GM19468 (cell line): ENCODE measurements at regions not wholly inside any gene's neighbourhood (a gene's known extent, or its start where the extent isn't known, plus 50 kb on each side); places are given as distances from the start of the nearest gene placed in this dataset.

Experiments
- ATAC-seq: cut with Tn5 transposase; IDR thresholded peaks from one replicate; pipeline ENCODE4 v1.9.1; 2021; ENCODE audit warnings: mild to moderate bottlenecking, moderate library complexity, moderate number of reproducible peaks; ENCODE audit not compliant: unreplicated experiment; ENCODE audit errors: extremely low read depth

DNA sequence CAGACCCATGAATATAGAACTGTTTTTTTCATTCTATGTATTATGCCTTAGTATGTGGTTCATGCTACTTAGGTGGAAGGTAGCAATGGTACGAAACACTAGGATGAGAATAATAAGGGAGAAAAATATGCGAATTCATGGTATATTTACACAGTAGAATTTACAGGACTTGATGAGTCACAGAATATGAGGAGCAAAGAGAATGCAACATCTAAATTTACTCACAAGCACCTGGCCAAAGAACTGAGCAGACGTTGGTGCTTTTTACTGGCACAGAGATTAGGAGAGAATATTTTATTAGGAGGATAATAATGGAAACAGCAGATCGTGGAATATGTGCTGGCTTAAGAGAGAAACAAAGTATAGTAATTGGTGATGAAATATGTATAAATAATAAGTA lies 785.4 kb upstream of the ROBO1 start:
- no peak for ATAC-seq

DNA sequence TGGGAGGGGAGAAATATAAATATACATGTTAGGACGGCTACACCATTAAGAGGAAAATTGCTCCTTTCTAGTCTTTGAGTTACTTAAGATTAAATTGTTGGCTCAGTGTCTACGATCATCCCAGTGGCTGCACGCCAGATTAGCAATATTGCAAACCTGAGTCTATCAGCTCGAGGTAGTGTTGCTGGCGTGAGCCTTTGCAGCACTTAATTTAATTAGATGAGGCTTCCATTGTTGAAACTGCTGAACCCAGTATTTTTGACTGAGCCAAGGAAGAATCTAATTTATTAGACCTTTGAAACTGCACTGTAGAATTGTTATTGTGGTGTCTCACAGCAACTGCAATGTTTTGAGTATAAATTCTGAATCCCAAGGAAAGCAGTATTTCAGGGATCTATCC lies 782.4 kb upstream of the ROBO1 start:
- ATAC-seq: no peak

DNA sequence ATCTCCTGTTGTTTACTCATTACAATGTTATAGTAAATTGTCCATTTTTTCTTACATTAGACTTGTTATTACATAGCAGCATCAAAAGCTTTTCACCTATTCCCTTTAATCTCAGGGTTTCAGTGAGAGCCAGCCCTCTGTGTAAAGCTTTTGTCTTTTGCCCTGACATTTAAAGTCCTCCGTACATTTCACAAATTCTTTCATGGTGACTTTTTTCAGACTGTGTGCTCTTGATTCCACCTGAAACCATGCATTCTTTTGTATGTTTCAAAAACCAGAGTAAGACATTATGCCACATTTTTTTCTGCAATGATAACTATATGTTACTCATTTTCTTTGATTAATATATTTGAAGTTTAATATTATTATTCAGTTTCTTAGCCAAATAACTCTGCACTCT lies 781.4 kb upstream of the ROBO1 start:
- ATAC-seq: no peak

DNA sequence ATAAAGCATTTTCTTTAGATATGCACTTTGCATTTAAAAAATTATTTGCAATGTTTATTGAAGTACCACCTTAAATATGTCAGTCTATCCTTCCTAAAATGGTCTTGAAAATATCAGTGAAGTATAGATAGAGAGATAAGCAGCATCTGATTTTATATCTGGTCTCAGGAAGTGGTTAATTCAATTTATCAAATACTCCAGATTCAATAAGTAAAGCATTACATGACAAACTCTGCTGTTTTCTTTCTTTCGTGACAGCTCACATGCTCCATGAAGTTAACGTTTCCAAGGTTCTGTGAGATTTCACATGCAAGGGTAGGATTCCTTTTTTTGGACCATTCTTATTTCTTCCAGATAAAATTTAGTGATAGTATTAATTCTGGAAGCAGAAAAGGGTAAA lies 775.4 kb upstream of the ROBO1 start:
- ATAC-seq: no peak

DNA sequence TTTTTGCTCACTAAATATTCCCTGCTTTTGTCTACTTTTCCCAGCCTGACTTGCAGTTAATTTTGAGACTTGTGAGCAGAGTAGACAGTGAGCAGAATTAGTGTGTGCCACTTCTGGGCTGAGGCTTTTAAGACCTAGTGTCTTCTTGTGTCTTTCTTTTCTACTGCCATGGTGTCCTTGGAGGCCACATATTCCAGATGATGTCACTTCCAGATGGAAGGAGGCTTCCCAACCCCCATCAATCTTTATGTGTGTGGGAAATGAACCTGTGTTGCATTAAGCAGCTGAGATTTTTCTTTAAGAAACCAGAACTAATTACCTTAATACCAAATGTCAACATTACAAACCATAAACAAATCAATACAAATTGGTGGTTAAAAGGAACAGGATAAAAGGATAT lies 774.7 kb upstream of the ROBO1 start:
- ATAC-seq: no peak

DNA sequence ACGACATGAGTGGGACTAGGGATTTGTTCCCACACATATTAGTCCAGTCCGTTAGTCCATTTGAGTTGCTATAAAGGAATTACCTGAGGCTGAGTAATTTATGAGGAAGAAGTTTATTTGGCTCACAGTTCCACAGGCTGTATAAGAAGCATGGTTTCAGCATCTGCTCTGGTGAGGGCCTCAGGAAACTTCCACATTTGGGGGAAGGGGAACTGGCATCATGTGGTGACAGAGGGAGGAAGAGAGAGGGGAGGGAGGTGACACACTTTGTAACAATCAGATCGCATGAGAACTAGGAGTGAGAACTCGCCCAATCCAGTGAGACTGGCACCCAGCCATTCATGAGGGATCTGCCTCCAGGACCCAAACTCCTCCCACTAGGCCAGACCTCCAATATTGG lies 769.9 kb upstream of the ROBO1 start:
- no peak for ATAC-seq

DNA sequence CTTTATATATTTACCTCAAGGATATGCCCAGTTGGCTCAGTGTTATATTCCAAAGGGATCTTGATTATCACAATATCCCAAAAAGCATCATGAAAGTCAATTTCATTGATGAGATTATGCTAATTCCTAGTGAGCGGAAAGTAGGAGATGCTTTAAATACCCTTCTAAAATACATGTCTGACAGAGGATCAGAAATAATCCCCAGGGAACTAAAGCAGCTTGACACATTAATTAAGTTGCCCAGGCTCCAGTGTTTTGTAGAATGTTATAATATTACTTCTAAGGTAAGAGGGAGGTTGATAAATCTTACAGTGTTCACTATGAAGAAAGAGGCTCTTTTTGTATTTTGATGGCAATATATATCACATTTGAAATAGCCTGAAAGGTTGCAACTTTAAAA lies 767.5 kb upstream of the ROBO1 start:
- no peak for ATAC-seq

DNA sequence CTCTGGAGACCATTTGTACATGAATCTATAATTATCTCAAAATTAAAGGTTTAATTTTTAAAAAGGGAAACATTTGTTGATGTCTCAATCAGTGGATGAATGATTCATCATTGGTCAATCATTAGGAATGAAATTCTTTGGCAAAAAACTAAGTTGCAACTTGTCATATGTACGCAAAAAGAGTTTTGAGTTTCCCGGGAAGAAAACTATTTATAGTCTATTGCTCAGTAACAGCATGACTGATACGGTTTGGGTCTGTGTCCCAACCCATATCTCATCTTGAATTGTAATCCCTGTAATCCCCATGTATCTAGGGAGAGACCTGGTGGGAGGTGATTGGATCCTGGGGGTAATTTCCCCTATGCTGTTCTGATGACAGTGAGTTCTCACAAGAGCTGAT lies 765.8 kb upstream of the ROBO1 start:
- ATAC-seq: no peak

DNA sequence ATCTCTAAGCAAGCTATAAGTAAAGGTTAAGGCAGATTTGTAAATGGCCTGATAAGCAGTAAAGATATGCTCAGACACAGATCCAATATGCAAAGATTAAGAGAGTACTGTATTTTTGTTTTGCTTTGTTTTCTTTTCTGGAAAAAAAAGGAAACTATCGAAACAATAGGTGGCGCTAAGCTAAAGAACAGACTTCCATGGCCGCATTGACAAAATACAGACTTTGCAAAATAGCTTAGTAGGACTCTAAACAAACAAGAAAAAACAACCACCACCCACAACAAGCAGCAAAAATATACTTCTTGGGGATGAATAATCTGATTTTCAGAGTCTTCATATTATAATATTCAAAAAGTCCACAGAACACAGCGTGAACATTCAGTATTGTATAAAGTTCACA lies 758.4 kb upstream of the ROBO1 start:
- no peak for ATAC-seq

DNA sequence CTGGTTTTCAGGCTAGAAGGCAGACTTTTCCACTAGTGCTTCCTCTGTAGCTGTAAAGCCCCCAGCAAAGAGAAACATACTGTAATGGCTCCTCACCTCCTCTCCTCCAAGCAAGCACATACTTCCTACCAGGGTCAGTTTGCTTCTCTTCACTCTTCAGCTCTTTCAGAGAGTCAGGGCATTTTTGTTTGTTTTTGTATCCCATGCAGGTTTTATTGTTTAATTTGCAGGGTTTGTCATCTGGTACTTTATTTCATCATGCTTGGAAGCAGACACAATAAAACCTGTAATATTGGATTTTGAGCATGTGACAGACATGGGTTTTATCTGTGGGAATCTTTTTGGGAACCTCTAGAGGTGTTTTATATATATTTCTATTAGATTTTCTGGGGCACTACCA lies 753.3 kb upstream of the ROBO1 start:
- ATAC-seq: no peak

DNA sequence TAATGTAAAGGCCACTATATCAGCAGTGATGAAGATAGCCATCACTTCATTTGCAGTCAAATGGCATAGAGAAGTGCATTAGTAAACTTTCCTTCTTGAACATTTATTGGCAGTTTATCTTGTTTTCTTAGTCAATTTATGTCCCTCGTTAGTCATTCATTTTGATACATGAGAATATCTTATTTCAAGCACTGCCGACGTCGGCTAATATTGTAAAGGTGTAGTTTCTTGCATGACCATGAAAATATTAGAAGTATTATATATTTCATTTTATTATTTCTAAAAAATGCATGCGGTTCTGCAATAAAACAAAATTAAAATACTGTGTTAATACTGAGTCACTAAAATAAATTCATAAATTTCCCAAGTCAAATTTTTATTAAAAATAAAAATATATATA lies 751.6 kb upstream of the ROBO1 start:
- ATAC-seq: no peak

DNA sequence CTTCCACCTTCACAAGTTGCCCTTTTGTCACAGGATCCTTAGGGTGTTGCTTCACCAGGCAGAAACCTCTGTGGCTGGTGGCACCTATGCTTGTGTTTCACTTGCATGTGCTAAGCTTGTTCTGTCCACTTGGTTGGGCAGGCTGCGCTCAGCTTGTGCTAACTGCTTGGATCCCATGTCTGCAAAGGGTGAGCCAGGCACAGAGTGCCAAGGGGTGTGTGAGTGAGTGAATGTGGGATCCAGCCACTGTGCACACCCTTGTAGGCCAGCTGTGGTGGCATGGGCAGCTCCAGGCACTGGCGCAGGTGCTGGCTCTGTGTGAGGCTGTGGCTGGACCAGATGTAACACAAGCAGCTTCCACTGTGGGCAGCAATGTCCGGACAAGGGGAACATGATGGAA lies 728.7 kb upstream of the ROBO1 start:
- no peak for ATAC-seq

DNA sequence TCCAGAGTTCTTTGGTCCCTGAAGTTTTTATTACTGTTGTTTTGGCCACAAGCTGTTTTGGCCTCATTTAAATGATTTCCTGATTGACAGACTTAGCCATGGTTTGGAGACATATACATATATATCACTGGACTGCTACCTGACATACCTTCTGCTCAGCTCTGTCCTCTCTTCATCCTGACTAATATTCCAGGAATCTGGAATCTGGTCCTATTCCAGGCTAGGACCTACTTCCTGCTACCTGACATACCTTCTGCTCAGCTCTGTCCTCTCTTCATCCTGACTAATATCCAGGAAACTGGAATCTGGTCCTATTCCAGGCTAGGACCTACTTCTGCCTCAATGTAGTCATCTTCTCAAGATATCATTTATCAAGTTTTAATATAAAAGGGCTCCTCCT lies 724.4 kb upstream of the ROBO1 start:
- no peak for ATAC-seq

DNA sequence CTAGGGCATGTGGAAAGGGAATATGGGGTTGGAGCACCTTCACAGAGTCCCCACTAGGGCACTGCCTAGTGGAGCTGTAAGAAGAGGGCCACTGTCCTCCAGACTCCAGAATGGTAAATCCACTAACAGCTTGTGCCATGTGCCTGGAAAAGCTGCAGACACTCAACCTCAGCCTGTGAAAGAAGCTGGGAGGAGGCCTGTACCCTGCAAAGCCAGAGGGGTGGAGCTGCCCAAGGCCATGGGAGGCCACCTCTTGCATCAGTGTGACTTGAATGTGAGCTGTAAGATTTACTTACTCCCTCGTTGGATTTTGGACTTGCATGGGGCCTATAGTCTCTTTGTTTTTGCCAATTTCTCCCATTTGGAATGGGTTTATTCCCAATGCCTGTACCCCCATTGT lies 705.2 kb upstream of the ROBO1 start:
- ATAC-seq: no peak

DNA sequence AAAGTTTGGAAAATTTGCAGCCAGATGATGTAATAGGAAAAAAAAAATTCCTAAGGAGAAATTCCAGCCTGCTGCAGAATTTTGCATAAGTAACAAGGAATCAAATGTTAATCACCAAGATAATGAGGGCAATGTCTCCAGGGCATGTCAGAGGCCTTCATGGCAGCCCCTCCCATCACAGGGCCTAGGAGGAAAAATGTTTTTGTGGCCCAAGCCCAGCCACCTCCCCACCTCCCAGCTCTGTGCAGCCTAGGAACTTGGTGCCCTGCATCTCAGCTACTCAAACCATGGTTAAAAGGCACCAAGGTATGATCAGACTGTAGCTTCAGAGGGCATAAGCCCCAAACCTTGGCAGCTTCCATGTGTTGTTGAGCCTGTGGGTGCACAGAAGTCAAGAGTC lies 704.7 kb upstream of the ROBO1 start:
- no peak for ATAC-seq

DNA sequence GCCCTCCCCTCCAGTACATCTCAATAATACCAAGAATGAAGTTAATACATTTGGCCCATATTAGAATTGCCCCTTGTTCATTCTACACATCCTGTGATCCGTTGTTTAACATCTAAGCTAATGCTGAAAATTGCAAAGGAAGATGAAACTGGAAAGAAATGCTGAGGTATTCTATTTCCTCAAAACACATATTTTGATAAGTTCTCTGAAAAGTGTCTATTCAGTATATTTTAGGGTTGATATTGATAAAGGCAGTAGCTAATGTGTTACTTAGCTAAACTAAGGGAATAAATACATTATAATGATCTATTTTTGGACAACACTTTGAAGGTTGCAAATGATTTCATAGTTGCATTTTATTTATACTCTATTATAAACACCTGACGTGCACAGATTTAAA lies 702.6 kb upstream of the ROBO1 start:
- ATAC-seq: no peak

DNA sequence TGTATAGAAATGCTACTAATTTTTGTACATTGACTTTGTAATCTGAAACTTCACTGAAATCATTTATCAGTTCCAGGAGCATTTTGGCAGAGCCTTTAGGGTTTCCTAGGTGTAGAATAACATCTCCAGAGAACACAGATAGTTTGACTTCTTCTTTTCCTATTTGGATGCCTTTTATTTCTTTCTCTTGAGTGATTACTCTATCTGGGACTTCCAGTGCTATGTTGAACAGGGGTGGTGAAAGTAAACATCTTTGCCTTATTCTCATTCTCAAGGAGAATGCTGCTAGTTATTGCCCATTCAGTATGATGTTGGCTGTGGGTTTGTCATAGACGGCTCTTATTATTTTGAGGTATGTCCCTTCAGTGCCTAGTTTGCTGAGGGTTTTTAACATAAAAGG lies 697.9 kb upstream of the ROBO1 start:
- no peak for ATAC-seq

DNA sequence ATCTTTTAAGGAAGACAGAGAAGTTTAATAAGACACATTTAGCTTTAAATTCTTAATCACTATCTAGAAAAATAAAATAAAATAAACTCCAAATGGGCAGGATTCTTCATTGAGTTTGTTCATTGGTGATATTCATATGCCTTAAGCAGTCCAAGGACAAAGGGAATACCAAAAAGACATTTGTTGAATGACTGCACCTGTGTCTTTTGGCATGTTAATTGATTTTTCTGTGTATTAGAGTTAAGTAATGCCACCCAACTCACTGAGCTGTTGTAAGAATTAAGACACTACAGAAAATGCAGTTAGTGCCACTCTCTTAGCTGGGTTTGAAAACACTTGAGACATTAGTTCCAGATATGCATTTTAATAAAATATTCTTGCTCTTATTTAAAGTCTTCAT lies 683.6 kb upstream of the ROBO1 start:
- no peak for ATAC-seq

DNA sequence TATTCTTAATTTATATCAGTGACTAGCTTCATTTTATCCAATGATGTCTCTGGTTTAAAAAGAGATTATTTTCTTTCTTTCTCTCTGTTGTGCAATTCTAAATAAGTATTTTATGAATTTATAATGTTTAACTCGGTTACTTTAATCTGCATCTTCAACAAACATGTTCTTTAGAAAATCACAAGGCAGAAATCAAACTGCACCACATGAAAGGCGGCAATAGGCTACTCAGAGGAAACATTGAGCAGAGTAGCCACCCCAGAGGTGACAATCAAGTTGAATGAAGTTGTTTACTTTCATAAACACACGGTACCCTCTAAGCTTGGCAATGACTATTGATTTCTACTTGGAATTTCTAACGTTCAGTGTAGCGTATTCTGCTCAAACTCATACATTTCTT lies 677.8 kb upstream of the ROBO1 start:
- no peak for ATAC-seq

DNA sequence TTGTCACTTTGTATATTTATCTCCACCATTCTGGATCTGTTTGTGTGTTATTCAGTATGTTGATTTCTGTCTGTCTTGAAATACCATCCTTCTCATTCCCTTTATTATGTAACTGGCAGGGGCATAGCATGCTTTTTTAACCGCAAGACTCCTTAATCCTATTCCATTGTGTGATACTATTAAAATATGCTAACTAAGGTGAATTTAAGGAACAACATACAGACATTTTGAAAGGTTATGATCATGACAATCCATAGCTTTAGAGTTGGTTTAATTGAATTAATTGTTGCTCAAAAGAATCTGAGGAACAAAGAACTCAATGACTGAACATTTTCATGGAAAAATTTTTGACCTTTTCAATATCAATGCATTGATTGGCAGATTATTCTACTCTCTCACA lies 677.3 kb upstream of the ROBO1 start:
- no peak for ATAC-seq

DNA sequence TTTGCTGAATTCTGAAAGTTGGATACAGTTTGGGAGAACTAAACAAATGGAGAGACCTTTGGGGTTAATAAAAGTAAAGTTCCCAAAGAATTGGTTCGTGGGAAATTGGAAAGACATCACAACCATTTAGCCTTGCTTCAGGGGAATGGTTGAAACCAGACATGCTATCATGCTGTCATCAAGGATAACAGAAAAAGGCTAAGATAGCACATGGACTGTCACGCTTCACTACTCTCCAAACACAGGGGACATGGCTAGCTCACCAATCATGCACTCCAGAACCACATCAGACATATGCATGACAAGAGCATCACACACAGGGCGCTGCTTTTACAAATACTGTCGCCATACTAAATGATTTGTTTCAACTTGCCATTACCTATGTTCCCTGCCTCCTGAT lies 671.7 kb upstream of the ROBO1 start:
- no peak for ATAC-seq

DNA sequence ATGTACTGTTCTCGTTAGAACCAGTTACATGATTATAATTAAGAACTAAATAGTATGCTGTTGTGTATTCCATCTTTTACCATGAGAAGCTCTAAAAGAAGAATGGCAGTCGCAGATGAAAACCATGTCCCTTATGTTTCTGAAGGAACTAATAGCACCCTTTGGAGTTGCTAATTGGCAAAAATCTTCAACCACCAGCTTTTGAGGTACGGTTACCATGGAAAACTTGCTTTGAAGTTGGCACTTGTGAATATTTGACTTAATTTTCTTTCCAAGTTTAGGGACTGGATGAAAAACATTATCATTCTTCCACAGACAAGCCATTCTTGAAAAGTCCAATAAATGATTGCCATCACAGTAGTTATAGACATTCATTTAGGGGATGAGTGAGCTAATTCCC lies 666.6 kb upstream of the ROBO1 start:
- ATAC-seq: no peak

DNA sequence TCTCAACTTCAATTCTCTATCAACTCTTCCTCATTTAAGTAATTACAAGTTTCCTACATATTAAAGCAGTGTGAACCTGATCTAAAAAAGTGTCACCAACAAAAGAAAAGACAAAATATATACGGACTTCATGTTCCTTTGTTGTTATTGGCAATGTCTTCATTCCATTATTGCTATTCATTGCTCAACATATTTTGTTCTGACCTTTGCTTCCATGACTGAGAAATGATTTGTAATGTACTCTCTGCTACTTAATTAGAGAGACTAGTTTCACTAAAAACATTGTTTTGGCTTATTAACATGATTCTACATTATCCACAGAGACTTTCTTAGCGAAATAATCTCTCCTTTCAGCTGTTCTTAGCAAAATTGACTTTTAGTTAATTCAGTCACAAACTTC lies 657.2 kb upstream of the ROBO1 start:
- no peak for ATAC-seq
